ENCODE measurements at regions not wholly inside any gene's neighbourhood (a gene's known extent, or its start where the extent isn't known, plus 50 kb on each side); places are given as distances from the start of the nearest gene placed in this dataset.

DNA sequence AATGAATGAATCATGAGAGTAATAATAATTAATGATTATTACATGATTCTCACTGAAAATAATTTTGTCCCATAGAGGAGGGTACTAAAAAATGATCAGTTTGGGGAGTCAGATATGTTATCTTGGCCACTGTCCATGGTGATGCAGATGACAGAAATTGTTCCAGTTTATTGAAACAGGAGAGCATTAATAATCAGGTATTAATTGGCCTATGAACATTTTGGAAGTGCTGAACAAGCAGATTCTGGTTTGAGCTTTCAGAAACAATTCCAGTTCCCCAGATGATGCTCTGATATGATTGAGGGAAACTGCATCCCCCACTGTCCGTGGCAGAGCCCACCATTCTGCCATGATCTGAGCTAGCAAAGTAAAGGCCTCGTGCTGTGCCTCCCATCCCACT, 345.2 kb downstream of the ZSWIM6 start:
- no peak overlapping the region for H3K4me3 ChIP-seq (ENCODE audit: low read length)
- H3K27me3 ChIP-seq (ENCODE audit: control insufficient read depth, insufficient read depth, low read length), result no peaks in the 10 kb centered on the region
- H3K9me3 ChIP-seq (ENCODE audit: control insufficient read depth, low read depth, low read length), result no peaks in the 10 kb centered on the region
- no peaks in the 10 kb centered on the region for H3K36me3 ChIP-seq (ENCODE audit: control insufficient read depth, low read depth, low read length)
- no peak overlapping the region for H3K9ac ChIP-seq (ENCODE audit: low read length)
- H3K4me1 ChIP-seq (ENCODE audit: control insufficient read depth, low read depth, low read length), result peaks cover 14% of the 10 kb centered on the region
- no peak overlapping the region for H3K27ac ChIP-seq (ENCODE audit: low read length)

DNA sequence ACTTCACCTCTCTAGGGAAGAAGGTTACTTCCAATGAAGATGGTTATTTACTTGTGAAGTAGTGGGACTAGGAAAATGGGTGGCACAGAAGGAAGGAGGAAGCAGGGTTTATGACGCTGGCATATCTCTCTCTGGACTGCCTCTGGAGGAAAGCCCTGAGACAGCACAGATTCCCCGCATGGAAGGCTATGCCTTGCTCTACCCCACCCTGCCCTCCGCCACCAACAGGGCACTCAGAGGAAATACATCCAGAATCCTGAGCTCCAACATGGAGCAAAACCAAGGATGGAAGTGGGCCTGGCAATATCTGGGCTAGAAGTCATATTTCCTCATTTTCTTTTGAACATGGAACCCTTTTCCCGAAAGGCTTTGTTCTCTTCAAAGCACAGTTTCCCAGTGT, 346.9 kb downstream of the ZSWIM6 start:
- H3K9ac ChIP-seq (ENCODE audit: low read length), result no peak overlapping the region
- peaks cover 7% of the 10 kb centered on the region for H3K4me1 ChIP-seq (ENCODE audit: control insufficient read depth, low read depth, low read length)
- H3K27me3 ChIP-seq (ENCODE audit: control insufficient read depth, insufficient read depth, low read length), result no peaks in the 10 kb centered on the region
- H3K4me3 ChIP-seq (ENCODE audit: low read length), result no peak overlapping the region
- no peaks in the 10 kb centered on the region for H3K36me3 ChIP-seq (ENCODE audit: control insufficient read depth, low read depth, low read length)
- H3K9me3 ChIP-seq (ENCODE audit: control insufficient read depth, low read depth, low read length), result no peaks in the 10 kb centered on the region
- H3K27ac ChIP-seq (ENCODE audit: low read length), result no peak overlapping the region

DNA sequence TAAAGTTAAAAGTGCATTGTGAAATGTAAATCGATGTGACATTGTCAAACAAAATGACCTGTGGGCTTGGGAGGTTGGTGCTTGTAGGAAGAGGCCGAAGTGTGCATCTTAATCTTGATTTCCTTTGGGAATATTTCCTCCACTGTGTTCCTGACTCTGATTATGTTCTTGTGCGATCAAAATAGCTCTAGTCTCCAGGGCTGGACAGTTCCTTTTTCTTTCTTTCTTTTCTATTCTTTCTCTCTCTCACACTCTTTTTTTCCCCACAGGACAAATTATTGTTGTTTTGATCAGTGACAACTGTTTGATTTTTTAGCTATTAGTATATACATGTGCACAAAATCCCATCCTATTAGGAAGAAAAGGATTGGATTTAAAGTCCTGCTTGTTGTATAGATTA, 347.5 kb downstream of the ZSWIM6 start:
- H3K27ac ChIP-seq (ENCODE audit: low read length), result no peak overlapping the region
- H3K4me3 ChIP-seq (ENCODE audit: low read length), result no peak overlapping the region
- no peaks in the 10 kb centered on the region for H3K27me3 ChIP-seq (ENCODE audit: control insufficient read depth, insufficient read depth, low read length)
- no peaks in the 10 kb centered on the region for H3K36me3 ChIP-seq (ENCODE audit: control insufficient read depth, low read depth, low read length)
- H3K9ac ChIP-seq (ENCODE audit: low read length), result no peak overlapping the region
- H3K4me1 ChIP-seq (ENCODE audit: control insufficient read depth, low read depth, low read length), result peaks cover 7% of the 10 kb centered on the region
- no peaks in the 10 kb centered on the region for H3K9me3 ChIP-seq (ENCODE audit: control insufficient read depth, low read depth, low read length)

DNA sequence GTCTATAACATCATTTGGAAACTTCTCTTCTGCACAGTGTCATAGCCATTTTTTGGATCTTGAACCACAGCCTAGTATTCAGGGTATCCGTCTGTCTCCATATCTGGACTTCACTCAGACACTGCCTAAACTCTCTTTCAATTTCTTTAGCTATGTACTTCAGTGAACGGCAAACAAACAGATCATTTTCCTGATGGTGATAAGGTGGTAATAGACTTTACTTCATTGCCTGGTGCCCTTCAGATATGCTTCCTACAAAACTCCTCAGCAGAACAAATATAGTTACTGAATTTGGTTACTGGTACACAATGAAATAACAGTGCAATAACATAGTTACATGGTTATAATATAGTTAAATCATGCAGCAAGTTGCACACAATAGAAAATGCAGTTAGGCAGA, 348.2 kb downstream of the ZSWIM6 start:
- Histone ChIP-seq H3K9ac (ENCODE audit: low read length) (no peak overlapping the region), H3K4me3 (ENCODE audit: low read length) (no peak overlapping the region), H3K9me3 (ENCODE audit: control insufficient read depth, low read depth, low read length) (no peaks in the 10 kb centered on the region), H3K36me3 (ENCODE audit: control insufficient read depth, low read depth, low read length) (no peaks in the 10 kb centered on the region), H3K27ac (ENCODE audit: low read length) (no peak overlapping the region), H3K27me3 (ENCODE audit: control insufficient read depth, insufficient read depth, low read length) (no peaks in the 10 kb centered on the region), H3K4me1 (ENCODE audit: control insufficient read depth, low read depth, low read length) (peaks cover 4% of the 10 kb centered on the region)

DNA sequence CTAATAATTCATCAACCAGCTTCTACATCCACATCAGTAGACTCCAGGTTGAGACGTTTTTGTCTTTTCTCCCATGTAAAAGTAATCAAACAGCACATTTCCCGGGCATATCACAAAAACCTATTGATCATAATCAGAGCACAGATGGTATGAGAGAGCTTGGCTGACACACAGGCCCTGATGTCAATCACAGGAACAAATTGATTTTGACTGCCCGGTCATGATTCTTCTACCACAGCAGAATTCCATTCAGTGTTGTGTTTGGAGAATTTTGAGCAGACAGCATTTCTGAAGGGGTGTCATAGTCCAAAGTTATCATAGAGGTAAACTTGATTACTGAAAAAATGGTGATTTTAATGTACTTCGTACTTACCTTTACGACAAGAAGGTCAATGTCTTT, 351.1 kb downstream of the ZSWIM6 start:
- Histone ChIP-seq H3K4me1 (ENCODE audit: control insufficient read depth, low read depth, low read length) (peaks cover 4% of the 10 kb centered on the region), H3K36me3 (ENCODE audit: control insufficient read depth, low read depth, low read length) (no peaks in the 10 kb centered on the region), H3K9ac (ENCODE audit: low read length) (no peak overlapping the region), H3K4me3 (ENCODE audit: low read length) (no peak overlapping the region), H3K27me3 (ENCODE audit: control insufficient read depth, insufficient read depth, low read length) (no peaks in the 10 kb centered on the region), H3K27ac (ENCODE audit: low read length) (no peak overlapping the region), H3K9me3 (ENCODE audit: control insufficient read depth, low read depth, low read length) (no peaks in the 10 kb centered on the region)

DNA sequence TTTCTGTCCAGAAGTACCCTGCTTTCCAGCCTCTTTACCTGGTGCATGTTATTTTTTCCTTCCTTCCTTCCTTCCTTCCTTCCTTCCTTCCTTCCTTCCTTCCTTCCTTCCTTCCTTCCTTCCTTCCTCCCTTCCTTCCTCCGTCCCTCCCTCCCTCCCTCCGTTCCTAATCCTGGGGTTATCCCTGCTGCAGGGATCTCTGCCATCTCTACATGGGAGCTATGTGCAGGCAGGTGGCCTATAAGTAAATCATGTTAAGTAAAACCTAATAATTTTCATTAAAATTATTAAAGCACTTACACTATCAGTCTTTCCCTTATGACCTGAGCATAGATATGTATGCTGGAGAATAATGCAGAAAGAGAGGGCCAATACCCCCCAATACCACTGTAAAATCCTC, 351.9 kb downstream of the ZSWIM6 start:
- Histone ChIP-seq H3K4me3 (ENCODE audit: low read length) (no peak overlapping the region), H3K36me3 (ENCODE audit: control insufficient read depth, low read depth, low read length) (no peaks in the 10 kb centered on the region), H3K27ac (ENCODE audit: low read length) (no peak overlapping the region), H3K9ac (ENCODE audit: low read length) (no peak overlapping the region), H3K27me3 (ENCODE audit: control insufficient read depth, insufficient read depth, low read length) (no peaks in the 10 kb centered on the region), H3K4me1 (ENCODE audit: control insufficient read depth, low read depth, low read length) (peaks cover 4% of the 10 kb centered on the region), H3K9me3 (ENCODE audit: control insufficient read depth, low read depth, low read length) (no peaks in the 10 kb centered on the region)

DNA sequence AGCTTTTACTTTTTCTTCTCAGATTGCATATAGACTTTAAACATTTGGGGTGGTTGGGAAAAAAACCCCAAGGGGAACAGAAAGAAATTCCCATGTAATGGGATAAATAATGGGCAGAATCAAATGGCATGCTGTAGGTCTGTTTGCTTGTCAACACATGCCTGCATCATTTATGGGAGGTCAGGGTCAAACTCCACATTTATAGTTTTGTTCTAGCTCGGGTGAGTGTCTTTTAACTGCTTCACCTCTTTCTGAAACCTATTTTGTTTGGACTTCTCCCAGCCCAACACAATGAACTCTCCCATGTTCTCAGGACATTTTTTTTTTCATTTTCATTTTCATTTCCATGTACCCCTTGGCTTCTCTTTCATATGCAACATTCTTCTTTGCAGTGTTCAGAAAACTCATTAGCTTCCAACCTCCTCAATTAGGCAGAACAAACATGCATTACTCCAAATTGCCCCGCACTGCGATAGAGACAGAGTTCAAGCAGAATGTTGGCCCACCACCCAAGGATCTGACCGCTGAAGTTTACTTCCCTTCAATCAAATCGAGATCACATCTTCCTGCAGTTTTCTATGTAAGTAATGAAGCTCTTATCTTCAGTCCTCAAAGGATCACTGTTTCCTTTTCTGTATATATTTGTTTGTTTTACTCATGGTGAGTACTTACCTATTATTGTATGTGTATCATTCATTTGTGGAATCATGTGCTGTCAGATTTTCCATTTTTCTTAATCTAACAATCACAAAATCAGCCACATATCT, 354.6 kb downstream of the ZSWIM6 start:
- Histone ChIP-seq H3K9me3 (ENCODE audit: control insufficient read depth, low read depth, low read length) (no peaks in the 10 kb centered on the region), H3K27me3 (ENCODE audit: control insufficient read depth, insufficient read depth, low read length) (no peaks in the 10 kb centered on the region), H3K9ac (ENCODE audit: low read length) (no peak overlapping the region), H3K36me3 (ENCODE audit: control insufficient read depth, low read depth, low read length) (no peaks in the 10 kb centered on the region), H3K4me1 (ENCODE audit: control insufficient read depth, low read depth, low read length) (no peaks in the 10 kb centered on the region), H3K27ac (ENCODE audit: low read length) (no peak overlapping the region), H3K4me3 (ENCODE audit: low read length) (no peak overlapping the region)

DNA sequence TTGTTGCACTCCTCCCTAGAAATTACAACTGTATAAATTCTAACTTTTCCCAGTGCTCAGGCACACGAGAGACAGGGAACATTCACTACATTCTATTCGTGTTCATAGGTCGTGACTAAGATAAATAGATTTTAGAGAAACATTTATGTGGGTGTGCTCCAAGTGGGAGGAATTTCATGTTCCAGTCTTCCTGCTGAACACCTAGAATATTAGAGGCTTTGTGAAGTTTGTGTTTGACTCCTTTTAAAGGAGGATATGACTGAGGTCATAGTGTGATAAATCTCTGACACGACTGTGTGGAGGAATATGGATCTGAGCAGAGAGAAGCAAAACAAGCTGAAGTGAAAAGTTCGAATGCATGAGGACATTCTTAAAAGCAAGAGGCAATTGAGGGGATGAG, 355.3 kb downstream of the ZSWIM6 start:
- Histone ChIP-seq H3K36me3 (ENCODE audit: control insufficient read depth, low read depth, low read length) (no peaks in the 10 kb centered on the region), H3K9me3 (ENCODE audit: control insufficient read depth, low read depth, low read length) (no peaks in the 10 kb centered on the region), H3K4me3 (ENCODE audit: low read length) (no peak overlapping the region), H3K4me1 (ENCODE audit: control insufficient read depth, low read depth, low read length) (no peaks in the 10 kb centered on the region), H3K27ac (ENCODE audit: low read length) (no peak overlapping the region), H3K9ac (ENCODE audit: low read length) (no peak overlapping the region), H3K27me3 (ENCODE audit: control insufficient read depth, insufficient read depth, low read length) (no peaks in the 10 kb centered on the region)

DNA sequence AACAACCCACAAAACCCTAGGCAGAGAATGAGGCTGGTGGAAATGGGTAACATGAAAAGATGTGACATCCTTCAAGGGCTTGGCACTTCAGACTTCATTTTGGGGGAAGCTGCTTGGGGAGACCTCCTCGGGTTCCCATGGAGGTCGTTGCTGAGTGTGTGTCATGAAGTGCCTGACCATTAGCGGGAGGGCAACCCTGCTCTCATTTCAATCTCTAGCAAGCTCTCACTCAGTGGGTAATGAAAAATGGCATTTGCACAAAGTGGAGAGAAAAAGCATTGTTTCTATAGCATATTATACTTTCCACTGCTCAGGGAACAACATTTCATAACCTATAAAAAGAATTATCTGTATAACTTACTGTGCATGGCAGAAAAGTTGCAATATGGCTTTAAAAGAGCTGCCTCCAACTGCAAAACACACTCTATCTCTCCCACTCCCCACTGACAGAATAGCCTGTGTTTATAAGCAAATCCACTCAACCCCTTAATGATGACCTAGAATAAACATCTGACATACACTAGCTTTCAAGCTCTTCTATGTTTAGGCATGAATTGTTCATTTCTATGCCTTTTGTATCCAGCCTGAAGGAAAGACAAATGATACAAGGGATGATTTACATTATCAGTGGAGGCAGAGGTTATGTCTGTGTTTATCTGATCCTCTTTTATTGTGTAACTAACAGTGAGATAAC, 357.2 kb downstream of the ZSWIM6 start:
- Histone ChIP-seq H3K4me3 (ENCODE audit: low read length) (no peak overlapping the region), H3K9me3 (ENCODE audit: control insufficient read depth, low read depth, low read length) (no peaks in the 10 kb centered on the region), H3K36me3 (ENCODE audit: control insufficient read depth, low read depth, low read length) (no peaks in the 10 kb centered on the region), H3K9ac (ENCODE audit: low read length) (no peak overlapping the region), H3K4me1 (ENCODE audit: control insufficient read depth, low read depth, low read length) (no peaks in the 10 kb centered on the region), H3K27me3 (ENCODE audit: control insufficient read depth, insufficient read depth, low read length) (no peaks in the 10 kb centered on the region), H3K27ac (ENCODE audit: low read length) (no peak overlapping the region)

DNA sequence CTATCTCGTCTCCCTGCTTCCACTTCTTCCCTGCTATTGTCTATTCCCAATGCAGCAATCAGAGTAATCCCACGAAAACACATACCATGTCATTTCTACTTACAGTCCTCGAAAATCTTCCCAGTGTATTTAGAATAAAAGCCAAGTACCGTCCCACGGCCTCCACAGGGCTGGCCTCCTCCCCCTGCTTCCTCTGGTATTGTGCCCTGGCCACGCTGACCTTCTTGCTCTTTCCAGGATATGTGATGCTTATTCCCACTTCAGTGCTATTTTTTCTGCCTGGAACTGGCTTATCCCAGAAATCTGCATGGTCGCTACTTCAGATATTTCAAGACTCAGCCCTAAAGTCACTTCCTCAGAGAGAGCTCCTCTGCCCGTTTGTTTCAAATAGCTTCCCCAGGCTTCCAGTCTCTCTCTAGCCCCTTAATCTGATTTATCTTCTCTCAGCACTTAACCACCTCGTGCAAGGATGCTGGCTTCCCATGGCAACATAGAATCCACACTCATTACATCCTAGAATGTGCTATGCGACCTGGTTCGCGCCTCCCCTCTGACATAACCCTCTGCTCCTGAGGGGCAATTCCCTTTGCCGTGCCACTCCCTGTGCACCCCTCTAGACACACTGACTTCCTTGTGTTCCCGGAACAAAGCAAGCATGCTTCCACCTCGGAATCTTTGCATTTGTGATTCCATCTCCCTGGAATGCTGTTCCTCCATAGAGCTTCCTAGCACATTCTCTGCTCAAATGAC, 365.9 kb downstream of the ZSWIM6 start:
- no peak overlapping the region for H3K27ac ChIP-seq (ENCODE audit: low read length)
- H3K4me1 ChIP-seq (ENCODE audit: control insufficient read depth, low read depth, low read length), result no peaks in the 10 kb centered on the region
- no peaks in the 10 kb centered on the region for H3K36me3 ChIP-seq (ENCODE audit: control insufficient read depth, low read depth, low read length)
- no peak overlapping the region for H3K9ac ChIP-seq (ENCODE audit: low read length)
- H3K27me3 ChIP-seq (ENCODE audit: control insufficient read depth, insufficient read depth, low read length), result no peaks in the 10 kb centered on the region
- no peak overlapping the region for H3K4me3 ChIP-seq (ENCODE audit: low read length)
- no peaks in the 10 kb centered on the region for H3K9me3 ChIP-seq (ENCODE audit: control insufficient read depth, low read depth, low read length)

DNA sequence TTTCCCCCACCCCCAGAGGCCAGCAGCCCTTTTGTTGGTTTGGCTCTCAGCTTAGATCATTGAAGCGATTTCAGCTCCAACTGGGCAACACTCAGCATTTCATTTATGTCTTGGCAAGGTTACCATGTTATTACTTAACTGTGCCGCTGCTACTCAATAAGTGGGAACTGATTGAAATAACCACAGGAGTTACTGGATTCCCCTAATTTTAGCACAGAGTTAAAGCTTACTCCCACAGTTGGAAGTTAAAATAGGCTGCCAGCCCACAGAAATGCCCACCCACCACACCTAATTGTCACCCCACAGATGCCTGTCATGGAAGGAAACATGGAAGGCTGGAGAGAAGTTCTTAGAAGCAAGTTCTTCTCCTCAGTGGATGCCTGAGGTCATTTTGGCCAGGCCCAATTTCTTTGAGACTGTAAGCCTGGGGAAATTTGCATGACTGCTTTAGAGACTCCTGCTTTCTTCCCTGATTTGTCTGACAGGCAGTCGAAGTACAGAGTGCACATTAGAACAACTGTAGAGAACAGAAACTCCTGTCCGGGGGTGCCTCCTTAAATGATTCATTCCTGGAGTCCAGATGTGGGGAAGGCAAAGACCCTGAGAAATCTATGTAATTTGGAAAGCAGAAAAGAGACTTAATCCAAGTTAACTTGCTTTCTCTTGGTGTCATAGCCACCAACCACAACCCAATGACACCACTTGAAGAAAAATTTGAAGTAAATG, 370.0 kb downstream of the ZSWIM6 start:
- Histone ChIP-seq H3K27ac (ENCODE audit: low read length) (no peak overlapping the region), H3K27me3 (ENCODE audit: control insufficient read depth, insufficient read depth, low read length) (no peaks in the 10 kb centered on the region), H3K4me1 (ENCODE audit: control insufficient read depth, low read depth, low read length) (no peaks in the 10 kb centered on the region)

More for the DNA sequence above, 370.0 kb downstream of the ZSWIM6 start:
- H3K4me3 ChIP-seq (ENCODE audit: low read length), result no peak overlapping the region
- no peaks in the 10 kb centered on the region for H3K36me3 ChIP-seq (ENCODE audit: control insufficient read depth, low read depth, low read length)
- H3K9ac ChIP-seq (ENCODE audit: low read length), result no peak overlapping the region
- H3K9me3 ChIP-seq (ENCODE audit: control insufficient read depth, low read depth, low read length), result no peaks in the 10 kb centered on the region
